Effector memory CD8-positive, alpha-beta T cell (primary cell): ENCODE measurements at regions not wholly inside any gene's neighbourhood (a gene's known extent, or its start where the extent isn't known, plus 50 kb on each side); places are given as distances from the start of the nearest gene placed in this dataset.

Experiments
- ATAC-seq: fragments of 150-1000 bp; cut with Tn5 transposase; replicated peaks from 2 replicates; pipeline ENCODE4 v1.10.0; 2021; ENCODE audit warnings: mild to moderate bottlenecking, moderate library complexity
- DNase-seq, 3 experiments: peaks; one replicate each; pipeline ENCODE4 v3.0.0; 2021
- H3K27ac Mint-ChIP-seq, 2 donors: one replicate each; pipeline ENCODE4 v1.8.0; 2022; ENCODE audit warnings: mild to moderate bottlenecking in 2 of 2, mixed read lengths in 2 of 2, moderate library complexity in 2 of 2
- H3K27me3 Mint-ChIP-seq, 2 donors: one replicate each; pipeline ENCODE4 v1.8.0; 2022; ENCODE audit warnings: mixed read lengths in 2 of 2
- H3K36me3 Mint-ChIP-seq: one replicate; pipeline ENCODE4 v1.8.0; 2022; ENCODE audit warnings: mild to moderate bottlenecking, moderate library complexity, mixed read lengths; ENCODE audit not compliant: insufficient read depth
- H3K4me1 Mint-ChIP-seq, 2 donors: one replicate each; pipeline ENCODE4 v1.8.0; 2022; ENCODE audit warnings: low read depth in 2 of 2, mixed read lengths in 2 of 2
- H3K4me3 Mint-ChIP-seq, 2 donors: one replicate each; pipeline ENCODE4 v1.8.0; 2022; ENCODE audit warnings: mild to moderate bottlenecking in 2 of 2, mixed read lengths in 2 of 2, moderate library complexity in 2 of 2
- H3K9me3 Mint-ChIP-seq, 2 donors: one replicate each; pipeline ENCODE4 v1.8.0; 2022; ENCODE audit warnings: mixed read lengths in 2 of 2

GRCh38 chr21:28793043-28793442 lies 199.6 kb downstream of the LTN1 start:
- Mint-ChIP-seq H3K27me3 (no peaks in the 10 kb centered on the region), H3K9me3 (no peaks in the 10 kb centered on the region), H3K27ac (peak overlapping the region; percentile 13 to 64), H3K4me1 (peaks cover 20 to 30% of the 10 kb centered on the region in 2 donors), H3K4me3 (no peak overlapping the region), H3K36me3 (no peaks in the 10 kb centered on the region)
- ATAC-seq (no peak), DNase-seq (no peak)

GRCh38 chr21:28791595-28792282 lies 200.9 kb downstream of the LTN1 start:
- Mint-ChIP-seq H3K27ac (peak overlapping the region in 1 of 2 donors; percentile 81), H3K36me3 (no peaks in the 10 kb centered on the region), H3K9me3 (no peaks in the 10 kb centered on the region), H3K27me3 (no peaks in the 10 kb centered on the region), H3K4me1 (peaks cover 28 to 37% of the 10 kb centered on the region in 2 donors), H3K4me3 (no peak overlapping the region)
- no peak for DNase-seq
- ATAC-seq, result no peak

- Mint-ChIP-seq H3K4me3 (peak overlapping the region in 1 of 2 donors; percentile 35), H3K36me3 (no peaks in the 10 kb centered on the region), H3K27ac (peak overlapping the region in 1 of 2 donors; percentile 66), H3K4me1 (peaks cover 37 to 47% of the 10 kb centered on the region in 2 donors), H3K27me3 (no peaks in the 10 kb centered on the region), H3K9me3 (no peaks in the 10 kb centered on the region)
- DNase-seq (no peak), ATAC-seq (no peak)
Observed at GRCh38 chr21:28790335-28790734, 202.3 kb downstream of the LTN1 start.

- no peaks in the 10 kb centered on the region for H3K27me3 Mint-ChIP-seq
- peaks cover 40 to 54% of the 10 kb centered on the region in 2 donors for H3K4me1 Mint-ChIP-seq
- H3K4me3 Mint-ChIP-seq, result no peak overlapping the region
- no peaks in the 10 kb centered on the region for H3K36me3 Mint-ChIP-seq
- DNase-seq (no peak), ATAC-seq (no peak)
- H3K9me3 Mint-ChIP-seq, result no peaks in the 10 kb centered on the region
- H3K27ac Mint-ChIP-seq, result peak overlapping the region; percentile 1
Observed at GRCh38 chr21:28789523-28789922, 203.2 kb downstream of the LTN1 start.

GRCh38 chr21:28788030-28788429 lies 204.6 kb downstream of the LTN1 start:
- H3K27me3 Mint-ChIP-seq, result no peaks in the 10 kb centered on the region
- ATAC-seq (no peak), DNase-seq (no peak)
- no peaks in the 10 kb centered on the region for H3K9me3 Mint-ChIP-seq
- no peaks in the 10 kb centered on the region for H3K36me3 Mint-ChIP-seq
- no peak overlapping the region for H3K4me3 Mint-ChIP-seq
- H3K4me1 Mint-ChIP-seq, result peaks cover 38 to 46% of the 10 kb centered on the region in 2 donors
- no peak overlapping the region for H3K27ac Mint-ChIP-seq

- DNase-seq, result no peak
- no peak overlapping the region for H3K27ac Mint-ChIP-seq
- peaks cover 21 to 39% of the 10 kb centered on the region in 2 donors for H3K4me1 Mint-ChIP-seq
- H3K27me3 Mint-ChIP-seq, result no peaks in the 10 kb centered on the region
- H3K36me3 Mint-ChIP-seq, result no peaks in the 10 kb centered on the region
- H3K9me3 Mint-ChIP-seq, result no peaks in the 10 kb centered on the region
- no peak overlapping the region for H3K4me3 Mint-ChIP-seq
- ATAC-seq, result no peak
Observed at GRCh38 chr21:28783641-28784185, 209.0 kb downstream of the LTN1 start.

- H3K9me3 Mint-ChIP-seq, result no peaks in the 10 kb centered on the region
- H3K4me1 Mint-ChIP-seq, result peaks cover 13 to 31% of the 10 kb centered on the region in 2 donors
- no peak overlapping the region for H3K27ac Mint-ChIP-seq
- ATAC-seq (peak; percentile 41), DNase-seq (no peak)
- no peaks in the 10 kb centered on the region for H3K36me3 Mint-ChIP-seq
- H3K4me3 Mint-ChIP-seq, result no peak overlapping the region
- H3K27me3 Mint-ChIP-seq, result no peaks in the 10 kb centered on the region
Observed at GRCh38 chr21:28781602-28782276, 210.9 kb downstream of the LTN1 start.

GRCh38 chr21:28779914-28780313 lies 212.8 kb downstream of the LTN1 start:
- ATAC-seq (no peak), DNase-seq (no peak)
- no peak overlapping the region for H3K27ac Mint-ChIP-seq
- H3K27me3 Mint-ChIP-seq, result no peaks in the 10 kb centered on the region
- no peaks in the 10 kb centered on the region for H3K9me3 Mint-ChIP-seq
- no peaks in the 10 kb centered on the region for H3K36me3 Mint-ChIP-seq
- no peak overlapping the region for H3K4me3 Mint-ChIP-seq
- peaks cover 8 to 31% of the 10 kb centered on the region in 2 donors for H3K4me1 Mint-ChIP-seq

- H3K4me1 Mint-ChIP-seq, result peaks cover 6 to 33% of the 10 kb centered on the region in 2 donors
- DNase-seq, result no peak
- H3K27ac Mint-ChIP-seq, result no peak overlapping the region
- H3K9me3 Mint-ChIP-seq, result no peaks in the 10 kb centered on the region
- H3K27me3 Mint-ChIP-seq, result no peaks in the 10 kb centered on the region
- H3K4me3 Mint-ChIP-seq, result no peak overlapping the region
- no peak for ATAC-seq
- no peaks in the 10 kb centered on the region for H3K36me3 Mint-ChIP-seq
Observed at GRCh38 chr21:28776251-28776650, 216.4 kb downstream of the LTN1 start.

- no peak overlapping the region for H3K4me3 Mint-ChIP-seq
- H3K4me1 Mint-ChIP-seq, result peaks cover 8 to 28% of the 10 kb centered on the region in 2 donors
- H3K9me3 Mint-ChIP-seq, result no peaks in the 10 kb centered on the region
- ATAC-seq (no peak), DNase-seq (no peak)
- no peaks in the 10 kb centered on the region for H3K27me3 Mint-ChIP-seq
- H3K36me3 Mint-ChIP-seq, result no peaks in the 10 kb centered on the region
- H3K27ac Mint-ChIP-seq, result peak overlapping the region in 1 of 2 donors; percentile 7
Observed at GRCh38 chr21:28775071-28775470, 217.6 kb downstream of the LTN1 start.

- no peak for DNase-seq
- Mint-ChIP-seq H3K4me3 (no peak overlapping the region), H3K9me3 (no peaks in the 10 kb centered on the region), H3K27ac (no peak overlapping the region), H3K27me3 (no peaks in the 10 kb centered on the region), H3K36me3 (no peaks in the 10 kb centered on the region), H3K4me1 (peaks cover 12 to 26% of the 10 kb centered on the region in 2 donors)
- no peak for ATAC-seq
Observed at GRCh38 chr21:28773036-28773435, 219.6 kb downstream of the LTN1 start.

GRCh38 chr21:28771790-28772501 lies 220.7 kb downstream of the LTN1 start:
- DNase-seq (no peak), ATAC-seq (no peak)
- Mint-ChIP-seq H3K27ac (no peak overlapping the region), H3K4me3 (no peak overlapping the region), H3K9me3 (peaks cover 0 to 2% of the 10 kb centered on the region in 2 donors), H3K36me3 (no peaks in the 10 kb centered on the region), H3K4me1 (peaks cover 13 to 37% of the 10 kb centered on the region in 2 donors), H3K27me3 (no peaks in the 10 kb centered on the region)

- H3K4me3 Mint-ChIP-seq, result no peak overlapping the region
- no peaks in the 10 kb centered on the region for H3K36me3 Mint-ChIP-seq
- H3K27ac Mint-ChIP-seq, result peak overlapping the region; percentile 17 to 36
- H3K9me3 Mint-ChIP-seq, result peaks cover 0 to 2% of the 10 kb centered on the region in 2 donors
- DNase-seq (no peak), ATAC-seq (no peak)
- H3K27me3 Mint-ChIP-seq, result no peaks in the 10 kb centered on the region
- H3K4me1 Mint-ChIP-seq, result peaks cover 11 to 32% of the 10 kb centered on the region in 2 donors
Observed at GRCh38 chr21:28770867-28771661, 221.6 kb downstream of the LTN1 start.
